GM12865 (cell line): ENCODE measurements at regions not wholly inside any gene's neighbourhood (a gene's known extent, or its start where the extent isn't known, plus 50 kb on each side); places are given as distances from the start of the nearest gene placed in this dataset.
"Not testable (repeated sequence)": the region's sequence is repeated elsewhere in the genome, so short reads cannot be mapped to it uniquely, and the experiment has no call there.

ENCODE experiments used
- DNase-seq: peaks from one replicate; pipeline ENCODE4 v3.0.0; 2010; ENCODE audit warnings: low read depth
- H3K4me3 ChIP-seq: 2 replicates; pipeline ENCODE4 v1.5.1; 2011; ENCODE audit warnings: mild to moderate bottlenecking, low read depth, low read length, control low read depth
- TF ChIP-seq, protein P1 (sequence below): IDR thresholded peaks from 2 replicates; pipeline ENCODE4 v1.5.1; 2011; ENCODE audit warnings: low read length, control low read depth, low read depth, inconsistent platforms; ENCODE audit not compliant: insufficient read depth; ENCODE audit errors: missing control alignments

DNA sequence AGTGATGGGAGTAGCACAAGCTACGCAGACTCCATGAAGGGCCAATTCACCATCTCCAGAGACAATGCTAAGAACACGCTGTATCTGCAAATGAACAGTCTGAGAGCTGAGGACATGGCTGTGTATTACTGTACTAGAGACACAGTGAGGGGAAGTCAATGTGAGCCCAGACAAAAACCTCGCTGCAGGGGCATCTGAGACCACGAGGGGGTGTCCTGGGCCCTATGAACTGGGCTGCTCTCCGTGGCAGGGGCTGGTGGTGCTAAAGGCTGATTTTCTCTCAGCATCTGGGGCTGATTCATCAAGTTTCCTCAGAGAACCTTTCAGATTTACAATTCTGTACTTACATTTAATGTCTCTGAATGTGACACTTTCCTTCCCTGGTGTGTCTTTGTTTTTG, 368.1 kb downstream of the TP53TG3F start:
- DNase-seq: not testable (repeated sequence)

DNA sequence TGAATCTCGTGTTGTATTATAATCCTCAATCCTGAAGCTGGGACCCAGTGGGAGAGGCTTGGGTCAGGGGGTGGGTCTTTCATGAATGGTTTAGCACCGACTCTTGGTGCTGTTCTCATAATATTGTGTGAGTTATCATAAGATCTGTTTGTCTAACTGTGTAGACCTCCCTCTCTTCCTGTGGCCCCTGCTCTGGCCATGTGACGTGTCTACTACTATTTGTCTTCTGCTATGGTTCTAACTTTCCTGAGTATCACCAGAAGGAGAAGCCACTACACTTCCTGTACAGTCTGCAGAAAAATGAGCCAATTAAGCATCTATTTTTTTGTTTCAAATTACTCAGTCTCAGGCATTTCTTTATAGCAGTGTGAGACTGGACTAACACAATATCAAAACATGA, 379.7 kb downstream of the TP53TG3F start:
- DNase-seq, H3K4me3 ChIP-seq: not testable (repeated sequence)

More for the DNA sequence above, 368.1 kb downstream of the TP53TG3F start:
- not testable (repeated sequence) for H3K4me3 ChIP-seq

DNA sequence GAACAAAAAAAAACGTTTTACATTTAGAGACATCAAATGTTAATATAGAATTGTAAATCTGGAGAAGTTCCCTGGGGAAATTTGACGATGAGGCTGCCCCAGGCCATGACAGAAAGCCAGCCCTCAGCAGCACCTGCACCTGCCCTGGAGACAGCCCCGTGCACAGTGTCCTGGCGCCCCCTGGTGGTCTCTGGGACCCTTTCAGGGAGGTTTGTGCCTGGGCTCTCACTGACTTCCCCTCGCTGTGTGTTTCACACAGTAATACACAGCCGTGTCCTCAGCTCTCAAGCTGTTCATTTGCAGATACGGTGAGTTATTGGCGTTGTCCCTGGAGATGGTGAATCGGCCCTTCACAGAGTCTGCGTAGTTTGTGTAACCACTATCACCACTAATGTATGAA, 385.1 kb downstream of the TP53TG3F start:
- not testable (repeated sequence) for H3K4me3 ChIP-seq, DNase-seq
- TF ChIP-seq, protein P1, sequence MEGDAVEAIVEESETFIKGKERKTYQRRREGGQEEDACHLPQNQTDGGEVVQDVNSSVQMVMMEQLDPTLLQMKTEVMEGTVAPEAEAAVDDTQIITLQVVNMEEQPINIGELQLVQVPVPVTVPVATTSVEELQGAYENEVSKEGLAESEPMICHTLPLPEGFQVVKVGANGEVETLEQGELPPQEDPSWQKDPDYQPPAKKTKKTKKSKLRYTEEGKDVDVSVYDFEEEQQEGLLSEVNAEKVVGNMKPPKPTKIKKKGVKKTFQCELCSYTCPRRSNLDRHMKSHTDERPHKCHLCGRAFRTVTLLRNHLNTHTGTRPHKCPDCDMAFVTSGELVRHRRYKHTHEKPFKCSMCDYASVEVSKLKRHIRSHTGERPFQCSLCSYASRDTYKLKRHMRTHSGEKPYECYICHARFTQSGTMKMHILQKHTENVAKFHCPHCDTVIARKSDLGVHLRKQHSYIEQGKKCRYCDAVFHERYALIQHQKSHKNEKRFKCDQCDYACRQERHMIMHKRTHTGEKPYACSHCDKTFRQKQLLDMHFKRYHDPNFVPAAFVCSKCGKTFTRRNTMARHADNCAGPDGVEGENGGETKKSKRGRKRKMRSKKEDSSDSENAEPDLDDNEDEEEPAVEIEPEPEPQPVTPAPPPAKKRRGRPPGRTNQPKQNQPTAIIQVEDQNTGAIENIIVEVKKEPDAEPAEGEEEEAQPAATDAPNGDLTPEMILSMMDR: peak; percentile 26
